ENCODE measurements at regions not wholly inside any gene's neighbourhood (a gene's known extent, or its start where the extent isn't known, plus 50 kb on each side); places are given as distances from the start of the nearest gene placed in this dataset.
A peak's percentile ranks its signal among the peaks of the same experiment; 100 is the strongest.

DNA sequence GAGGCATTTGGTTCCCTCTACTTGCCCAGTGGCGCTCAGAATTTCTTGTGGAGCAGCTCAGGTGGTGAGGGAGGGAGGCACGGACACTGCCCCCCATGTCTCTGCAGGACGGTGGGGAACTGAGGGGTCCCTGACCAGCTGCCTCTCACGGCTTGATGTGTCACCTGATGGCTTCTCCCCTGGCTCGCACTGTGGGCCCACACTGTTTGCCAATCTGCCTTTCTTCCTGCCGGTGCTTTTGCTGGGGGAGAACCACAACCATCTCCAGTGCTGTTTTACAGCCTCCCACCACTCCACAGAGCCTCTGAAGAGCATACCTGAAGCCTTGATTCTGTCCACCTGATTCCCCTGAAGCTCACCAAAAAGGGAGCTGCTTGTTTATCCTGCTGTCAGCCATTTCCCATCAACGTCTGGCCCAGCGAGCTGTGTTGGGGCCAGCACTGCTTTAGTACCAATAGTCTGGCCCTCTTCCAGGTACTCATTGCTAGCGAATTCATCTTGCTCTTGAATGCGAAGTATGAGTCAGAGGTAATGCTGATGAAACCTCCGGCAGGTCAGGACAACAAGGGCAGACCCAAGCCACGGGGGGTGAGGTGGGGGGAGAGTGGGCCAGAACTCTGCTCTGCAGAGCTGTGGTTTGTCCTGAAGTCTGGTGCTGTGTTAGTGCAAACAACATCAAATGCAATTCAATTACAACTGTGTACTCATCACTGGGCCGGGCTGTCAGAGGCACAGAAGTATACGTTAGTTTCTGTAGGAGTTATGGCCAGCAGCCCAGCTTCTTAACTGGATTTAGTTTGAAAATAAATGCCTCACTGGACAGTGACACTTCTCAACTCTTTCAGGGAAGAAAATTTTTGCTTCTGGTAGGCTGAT lies 208.3 kb upstream of the JADE1 start (continued):
- TF ChIP-seq NR3C1 (CRISPR knock-in tag; IDR thresholded peaks at IDR 0.05) (no peak), FOXK1 (CRISPR knock-in tag; IDR thresholded peaks at IDR 0.05; ENCODE audit: borderline replicate concordance, low read depth) (peak; percentile 85; the same call in 1 of the 2 replicates), CENPX (CRISPR knock-in tag; IDR thresholded peaks at IDR 0.05) (no peak), ZNF33B (CRISPR knock-in tag; IDR thresholded peaks at IDR 0.05) (no peak), ZNF567 (CRISPR knock-in tag; IDR thresholded peaks at IDR 0.05; ENCODE audit: borderline replicate concordance) (no peak; the same call in 1 of the 2 replicates), ARNT (IDR thresholded peaks at IDR 0.05) (no peak), MXD4 (CRISPR knock-in tag; IDR thresholded peaks at IDR 0.05) (no peak), HNF4G (IDR thresholded peaks at IDR 0.05; ENCODE audit: borderline replicate concordance, low read depth, low read length) (no peak; the same call in 1 of the 2 replicates), HNF4G (CRISPR knock-in tag; IDR thresholded peaks at IDR 0.05; ENCODE audit: borderline replicate concordance, low read depth) (no peak), ZNF3 (CRISPR knock-in tag; IDR thresholded peaks at IDR 0.05) (no peak), MBD4 (IDR thresholded peaks at IDR 0.05; ENCODE audit: borderline replicate concordance, low read length) (no peak), SOX13 (IDR thresholded peaks at IDR 0.05) (no peak), SOX13 (CRISPR knock-in tag; conservative IDR thresholded peaks at IDR 0.05 in 1 of 2, IDR thresholded peaks at IDR 0.05 in 1 of 2) (peak in 1 of 2 experiments; percentile 72; a peak in 2 of 4 replicates), ZFP41 (CRISPR knock-in tag; IDR thresholded peaks at IDR 0.05; ENCODE audit: borderline replicate concordance) (no peak), HMG20A (CRISPR knock-in tag; IDR thresholded peaks at IDR 0.05; ENCODE audit: borderline replicate concordance) (peak; percentile 68), ZNF30 (CRISPR knock-in tag; IDR thresholded peaks at IDR 0.05) (no peak), ZBTB1 (CRISPR knock-in tag; IDR thresholded peaks at IDR 0.05; ENCODE audit: borderline replicate concordance) (no peak)
- TF ChIP-seq, protein P1, sequence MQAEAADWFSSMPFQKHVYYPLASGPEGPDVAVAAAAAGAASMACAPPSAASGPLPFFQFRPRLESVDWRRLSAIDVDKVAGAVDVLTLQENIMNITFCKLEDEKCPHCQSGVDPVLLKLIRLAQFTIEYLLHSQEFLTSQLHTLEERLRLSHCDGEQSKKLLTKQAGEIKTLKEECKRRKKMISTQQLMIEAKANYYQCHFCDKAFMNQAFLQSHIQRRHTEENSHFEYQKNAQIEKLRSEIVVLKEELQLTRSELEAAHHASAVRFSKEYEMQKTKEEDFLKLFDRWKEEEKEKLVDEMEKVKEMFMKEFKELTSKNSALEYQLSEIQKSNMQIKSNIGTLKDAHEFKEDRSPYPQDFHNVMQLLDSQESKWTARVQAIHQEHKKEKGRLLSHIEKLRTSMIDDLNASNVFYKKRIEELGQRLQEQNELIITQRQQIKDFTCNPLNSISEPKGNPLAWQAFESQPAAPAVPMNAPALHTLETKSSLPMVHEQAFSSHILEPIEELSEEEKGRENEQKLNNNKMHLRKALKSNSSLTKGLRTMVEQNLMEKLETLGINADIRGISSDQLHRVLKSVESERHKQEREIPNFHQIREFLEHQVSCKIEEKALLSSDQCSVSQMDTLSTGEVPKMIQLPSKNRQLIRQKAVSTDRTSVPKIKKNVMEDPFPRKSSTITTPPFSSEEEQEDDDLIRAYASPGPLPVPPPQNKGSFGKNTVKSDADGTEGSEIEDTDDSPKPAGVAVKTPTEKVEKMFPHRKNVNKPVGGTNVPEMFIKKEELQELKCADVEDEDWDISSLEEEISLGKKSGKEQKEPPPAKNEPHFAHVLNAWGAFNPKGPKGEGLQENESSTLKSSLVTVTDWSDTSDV (CRISPR knock-in tag; IDR thresholded peaks at IDR 0.05): no peak
- TF ChIP-seq, protein P2, sequence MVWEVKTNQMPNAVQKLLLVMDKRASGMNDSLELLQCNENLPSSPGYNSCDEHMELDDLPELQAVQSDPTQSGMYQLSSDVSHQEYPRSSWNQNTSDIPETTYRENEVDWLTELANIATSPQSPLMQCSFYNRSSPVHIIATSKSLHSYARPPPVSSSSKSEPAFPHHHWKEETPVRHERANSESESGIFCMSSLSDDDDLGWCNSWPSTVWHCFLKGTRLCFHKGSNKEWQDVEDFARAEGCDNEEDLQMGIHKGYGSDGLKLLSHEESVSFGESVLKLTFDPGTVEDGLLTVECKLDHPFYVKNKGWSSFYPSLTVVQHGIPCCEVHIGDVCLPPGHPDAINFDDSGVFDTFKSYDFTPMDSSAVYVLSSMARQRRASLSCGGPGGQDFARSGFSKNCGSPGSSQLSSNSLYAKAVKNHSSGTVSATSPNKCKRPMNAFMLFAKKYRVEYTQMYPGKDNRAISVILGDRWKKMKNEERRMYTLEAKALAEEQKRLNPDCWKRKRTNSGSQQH (CRISPR knock-in tag; IDR thresholded peaks at IDR 0.05; ENCODE audit: low read depth): no peak
- TF ChIP-seq, protein P3, sequence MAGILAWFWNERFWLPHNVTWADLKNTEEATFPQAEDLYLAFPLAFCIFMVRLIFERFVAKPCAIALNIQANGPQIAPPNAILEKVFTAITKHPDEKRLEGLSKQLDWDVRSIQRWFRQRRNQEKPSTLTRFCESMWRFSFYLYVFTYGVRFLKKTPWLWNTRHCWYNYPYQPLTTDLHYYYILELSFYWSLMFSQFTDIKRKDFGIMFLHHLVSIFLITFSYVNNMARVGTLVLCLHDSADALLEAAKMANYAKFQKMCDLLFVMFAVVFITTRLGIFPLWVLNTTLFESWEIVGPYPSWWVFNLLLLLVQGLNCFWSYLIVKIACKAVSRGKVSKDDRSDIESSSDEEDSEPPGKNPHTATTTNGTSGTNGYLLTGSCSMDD (CRISPR knock-in tag; IDR thresholded peaks at IDR 0.05): no peak
- TF ChIP-seq, protein P4, sequence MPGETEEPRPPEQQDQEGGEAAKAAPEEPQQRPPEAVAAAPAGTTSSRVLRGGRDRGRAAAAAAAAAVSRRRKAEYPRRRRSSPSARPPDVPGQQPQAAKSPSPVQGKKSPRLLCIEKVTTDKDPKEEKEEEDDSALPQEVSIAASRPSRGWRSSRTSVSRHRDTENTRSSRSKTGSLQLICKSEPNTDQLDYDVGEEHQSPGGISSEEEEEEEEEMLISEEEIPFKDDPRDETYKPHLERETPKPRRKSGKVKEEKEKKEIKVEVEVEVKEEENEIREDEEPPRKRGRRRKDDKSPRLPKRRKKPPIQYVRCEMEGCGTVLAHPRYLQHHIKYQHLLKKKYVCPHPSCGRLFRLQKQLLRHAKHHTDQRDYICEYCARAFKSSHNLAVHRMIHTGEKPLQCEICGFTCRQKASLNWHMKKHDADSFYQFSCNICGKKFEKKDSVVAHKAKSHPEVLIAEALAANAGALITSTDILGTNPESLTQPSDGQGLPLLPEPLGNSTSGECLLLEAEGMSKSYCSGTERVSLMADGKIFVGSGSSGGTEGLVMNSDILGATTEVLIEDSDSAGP (CRISPR knock-in tag; IDR thresholded peaks at IDR 0.05; ENCODE audit: borderline replicate concordance): peak; percentile 55; the same call in 1 of the 2 replicates
- TF ChIP-seq, protein P5, sequence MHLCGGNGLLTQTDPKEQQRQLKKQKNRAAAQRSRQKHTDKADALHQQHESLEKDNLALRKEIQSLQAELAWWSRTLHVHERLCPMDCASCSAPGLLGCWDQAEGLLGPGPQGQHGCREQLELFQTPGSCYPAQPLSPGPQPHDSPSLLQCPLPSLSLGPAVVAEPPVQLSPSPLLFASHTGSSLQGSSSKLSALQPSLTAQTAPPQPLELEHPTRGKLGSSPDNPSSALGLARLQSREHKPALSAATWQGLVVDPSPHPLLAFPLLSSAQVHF (CRISPR knock-in tag; IDR thresholded peaks at IDR 0.05): no peak

Measured in HepG2 (cell line).